GM21390 (cell line): ENCODE measurements at regions not wholly inside any gene's neighbourhood (a gene's known extent, or its start where the extent isn't known, plus 50 kb on each side); places are given as distances from the start of the nearest gene placed in this dataset.
A peak's percentile ranks its signal among the peaks of the same experiment; 100 is the strongest.

ENCODE experiments used
- ATAC-seq: cut with Tn5 transposase; IDR thresholded peaks from one replicate; pipeline ENCODE4 v1.9.1; 2021; ENCODE audit not compliant: unreplicated experiment

DNA sequence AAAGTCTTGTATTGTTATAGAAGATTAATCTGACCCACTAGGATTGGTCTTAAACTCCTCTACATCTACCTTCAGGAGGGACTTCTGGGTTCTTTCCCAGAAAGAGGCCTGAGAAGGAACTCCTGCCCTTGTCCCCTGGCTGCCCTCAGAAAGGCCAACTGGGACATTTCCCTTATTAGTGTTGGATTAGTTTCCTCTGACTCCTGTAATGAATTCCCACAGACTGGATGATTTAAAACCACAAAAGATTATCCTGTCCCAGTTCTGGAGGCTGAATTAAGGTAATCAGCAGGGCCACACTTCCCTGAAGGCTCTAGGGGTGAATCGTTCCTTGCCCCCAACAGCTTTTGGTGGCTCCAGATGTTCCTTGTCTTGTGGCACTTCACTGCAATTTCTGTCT lies 102.8 kb upstream of the NMNAT3 start:
- no peak for ATAC-seq

DNA sequence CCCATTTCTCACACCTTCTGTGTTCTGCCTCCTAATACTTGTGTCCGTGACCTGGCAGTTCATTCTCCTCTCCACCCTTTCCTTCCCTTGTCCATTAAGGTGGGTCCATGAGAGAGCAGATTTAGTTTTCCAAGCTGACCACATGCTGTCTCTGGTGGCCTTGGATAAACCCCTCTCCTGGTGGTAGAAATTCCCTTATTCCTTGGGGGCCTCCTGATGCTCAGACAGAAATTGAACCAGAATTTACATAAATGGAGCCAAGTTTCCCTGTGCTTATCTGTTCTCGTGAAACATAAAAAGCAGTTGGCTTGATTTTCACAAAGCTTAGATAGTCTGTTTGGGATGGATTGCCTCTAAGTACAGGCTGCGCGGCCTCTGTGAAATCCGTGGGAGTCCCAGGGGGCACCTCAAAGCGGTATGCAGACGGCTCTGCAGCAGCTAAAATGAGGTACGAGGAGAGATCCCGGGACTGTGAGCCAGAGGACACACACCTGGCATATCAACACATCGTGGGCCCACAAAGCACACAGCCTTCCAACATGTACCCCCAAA lies 101.0 kb upstream of the NMNAT3 start:
- no peak for ATAC-seq

DNA sequence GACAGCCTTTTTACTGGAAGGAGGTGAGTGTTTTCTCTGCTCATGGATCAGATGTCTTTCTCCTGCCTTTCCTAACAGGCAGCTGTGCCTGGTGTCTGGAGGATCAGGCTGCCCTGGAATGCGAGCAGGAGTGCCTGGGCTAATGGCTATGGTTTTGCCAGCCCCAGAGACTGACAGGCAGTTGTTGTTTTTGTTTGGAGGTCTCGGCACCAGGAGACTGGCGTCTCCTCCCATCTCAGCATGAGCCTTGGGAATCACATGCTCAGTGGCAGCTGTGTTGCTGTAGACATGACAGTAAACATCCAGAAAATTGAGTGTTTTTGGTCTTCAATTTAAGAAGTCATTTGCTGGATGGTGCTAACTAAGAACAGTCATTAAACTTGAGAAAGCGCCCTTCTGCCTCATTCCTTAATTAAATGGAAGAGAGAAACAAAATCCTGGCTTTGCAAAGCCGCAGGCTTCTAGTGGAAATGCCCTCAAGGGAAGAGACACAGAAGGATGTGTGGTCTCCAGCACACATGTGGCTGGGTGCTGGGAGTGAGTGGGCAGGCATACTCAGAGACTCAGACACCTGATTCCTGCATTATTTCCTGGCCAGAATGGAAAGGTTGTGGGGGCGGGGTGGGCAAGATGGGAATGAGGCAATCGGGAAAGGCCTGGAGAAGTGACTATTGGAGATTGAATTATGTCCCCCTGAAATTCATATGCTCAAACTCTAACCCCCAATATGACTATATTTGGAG lies 97.0 kb upstream of the NMNAT3 start:
- ATAC-seq: no peak

DNA sequence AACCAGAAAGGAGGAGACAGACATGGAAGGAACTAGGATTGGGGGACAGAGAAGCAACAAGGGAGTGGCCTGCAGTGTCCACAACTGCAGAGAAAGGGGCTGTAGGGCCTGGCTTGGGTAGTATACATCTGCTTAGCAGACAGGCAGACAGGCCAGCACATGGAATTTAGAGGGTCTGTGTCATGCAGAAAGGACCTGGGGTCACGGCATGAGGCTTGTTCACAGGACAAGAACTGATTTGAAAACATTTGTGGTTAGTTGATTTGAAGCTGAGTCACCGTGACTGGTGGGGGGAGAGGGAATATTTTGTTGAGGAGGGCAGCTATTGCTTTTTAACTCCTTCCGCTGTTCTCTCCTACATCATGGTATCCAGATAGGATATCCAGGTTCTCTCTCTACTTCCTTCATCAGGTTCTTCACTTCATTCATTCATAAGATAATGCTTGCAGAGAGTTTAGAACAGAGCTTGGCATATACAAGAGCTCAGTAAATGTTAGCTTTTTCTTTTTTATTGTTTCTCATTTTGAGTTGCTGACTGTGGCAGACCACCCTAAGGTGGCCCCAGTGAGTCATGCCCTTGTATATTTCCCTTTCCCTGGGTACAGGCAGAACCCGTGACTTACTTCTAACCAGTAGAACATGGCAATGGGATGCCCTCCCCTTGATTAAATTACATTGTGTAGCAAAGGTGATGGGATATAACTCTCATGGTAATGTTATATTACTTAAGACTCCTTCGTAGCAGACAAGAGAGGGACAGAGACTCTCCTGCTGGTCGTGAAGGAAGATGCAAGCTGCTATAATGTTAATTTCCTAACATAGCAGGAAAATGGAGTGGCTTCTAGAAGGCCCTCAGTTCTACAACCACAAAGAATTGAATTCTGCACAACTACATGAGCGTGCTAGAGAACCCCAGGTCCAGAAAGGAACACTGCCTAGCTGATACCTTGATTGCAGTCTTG lies 95.0 kb upstream of the NMNAT3 start:
- ATAC-seq: no peak

DNA sequence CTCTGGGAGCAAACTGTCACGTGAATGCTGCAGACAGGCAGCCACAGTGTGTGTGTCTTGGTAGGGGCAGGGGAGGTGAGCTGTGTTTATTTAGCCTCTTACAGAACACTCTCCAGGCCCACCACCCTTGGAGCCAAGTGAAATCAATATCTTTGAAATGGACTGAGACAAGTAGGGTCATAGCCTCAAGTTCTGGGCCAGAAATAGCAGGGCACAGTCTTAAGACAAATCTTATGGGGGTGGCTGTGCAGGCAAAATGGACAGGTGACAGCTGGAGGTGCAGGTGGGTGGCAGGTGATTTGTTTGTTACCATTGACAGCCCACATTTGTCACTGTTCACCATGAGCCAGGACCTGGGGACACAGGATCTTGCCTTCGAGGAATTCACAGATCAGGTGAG lies 93.6 kb upstream of the NMNAT3 start:
- no peak for ATAC-seq

DNA sequence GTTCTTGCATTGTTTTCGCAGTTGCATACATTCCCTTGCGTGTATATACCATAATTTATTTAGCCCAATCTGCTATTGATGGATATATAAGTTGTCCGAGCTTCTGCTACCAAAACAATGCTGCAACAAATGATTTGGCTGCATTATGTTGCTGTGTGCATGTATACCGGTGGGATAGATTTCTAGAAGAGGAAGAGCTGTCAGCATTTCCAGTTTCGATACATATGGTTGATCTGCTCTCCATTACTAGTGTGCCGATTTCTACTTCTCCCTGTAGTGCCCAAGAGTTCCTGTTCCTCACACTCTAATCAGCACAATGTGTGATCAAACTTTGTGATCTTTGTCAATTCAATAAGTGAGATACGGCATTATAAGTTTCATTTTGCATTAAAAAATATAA lies 92.8 kb upstream of the NMNAT3 start:
- ATAC-seq: no peak

DNA sequence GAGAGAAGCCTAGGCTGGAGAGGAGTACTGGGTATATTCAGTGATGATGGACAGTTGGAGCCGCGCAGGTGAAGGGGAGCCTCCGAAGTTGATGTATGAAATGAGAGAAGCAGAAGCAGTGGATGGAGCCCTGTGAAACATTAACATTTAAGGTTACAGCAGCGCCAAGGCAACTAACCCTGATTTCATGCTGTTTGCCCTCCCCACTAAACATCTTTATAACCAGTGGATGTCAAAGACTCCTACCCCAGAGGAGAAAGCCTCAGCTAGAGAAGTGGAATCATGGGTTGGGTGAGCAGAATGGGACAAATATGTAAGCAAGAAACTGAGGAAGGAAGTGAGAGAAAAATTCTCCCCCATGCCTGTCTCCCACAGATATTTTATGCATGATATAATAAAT lies 92.0 kb upstream of the NMNAT3 start:
- no peak for ATAC-seq

DNA sequence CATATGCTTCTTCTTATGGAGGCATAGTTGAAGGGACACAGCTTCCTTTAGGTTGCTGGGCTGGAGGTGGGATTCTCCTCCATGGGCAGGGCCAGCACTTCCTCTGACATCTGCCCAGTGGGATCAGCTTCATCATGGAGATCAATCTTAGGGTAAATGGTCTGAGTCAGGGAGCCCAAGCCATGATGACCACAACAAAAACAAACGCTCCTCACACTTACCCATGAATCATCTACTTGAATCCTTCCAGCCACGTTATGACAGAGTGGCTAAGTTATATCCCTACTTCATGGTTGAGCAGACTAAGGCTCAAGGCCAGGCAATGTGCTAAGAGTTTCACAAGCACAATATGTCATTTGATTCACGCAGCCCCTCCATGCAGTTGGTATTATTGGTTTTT lies 87.2 kb upstream of the NMNAT3 start:
- ATAC-seq: no peak

DNA sequence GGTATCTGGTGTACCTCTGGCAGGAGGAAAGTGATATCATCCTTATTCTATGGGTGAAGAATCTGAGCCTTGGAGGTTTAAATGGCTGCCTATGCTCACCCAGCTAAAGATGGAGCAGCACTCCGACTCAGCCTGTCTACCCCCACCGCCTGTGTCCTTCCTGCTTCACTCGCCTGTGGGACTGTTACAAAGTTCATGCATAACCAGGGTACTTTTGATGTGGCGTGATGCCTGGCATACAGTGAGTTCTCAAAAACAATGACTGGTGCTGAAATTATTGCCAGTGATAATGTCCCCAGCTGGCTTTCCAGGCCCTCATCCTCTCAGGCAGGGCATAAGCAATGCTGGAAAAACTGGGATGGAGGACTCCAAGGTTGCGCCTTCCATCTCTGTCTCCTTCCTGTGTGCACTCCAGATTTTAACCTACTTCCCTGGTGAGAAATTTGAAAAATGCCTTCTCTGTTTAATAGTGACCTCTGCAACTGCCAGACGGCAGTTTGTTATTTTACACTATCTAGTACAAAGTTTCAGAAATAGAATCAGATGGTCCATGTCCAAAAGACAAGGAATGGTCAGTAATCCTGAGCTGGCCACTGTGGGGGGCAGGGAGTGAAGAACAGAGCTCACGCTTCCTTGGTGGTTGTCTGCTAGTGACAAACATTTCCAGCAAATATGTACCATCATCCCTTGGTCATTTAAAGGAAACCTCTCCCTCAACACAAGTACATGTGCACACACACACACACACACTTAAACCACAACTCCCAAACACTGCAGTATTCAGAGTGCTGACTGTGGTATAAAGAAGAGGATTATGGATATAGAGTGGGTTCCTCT lies 86.5 kb upstream of the NMNAT3 start:
- ATAC-seq: no peak

DNA sequence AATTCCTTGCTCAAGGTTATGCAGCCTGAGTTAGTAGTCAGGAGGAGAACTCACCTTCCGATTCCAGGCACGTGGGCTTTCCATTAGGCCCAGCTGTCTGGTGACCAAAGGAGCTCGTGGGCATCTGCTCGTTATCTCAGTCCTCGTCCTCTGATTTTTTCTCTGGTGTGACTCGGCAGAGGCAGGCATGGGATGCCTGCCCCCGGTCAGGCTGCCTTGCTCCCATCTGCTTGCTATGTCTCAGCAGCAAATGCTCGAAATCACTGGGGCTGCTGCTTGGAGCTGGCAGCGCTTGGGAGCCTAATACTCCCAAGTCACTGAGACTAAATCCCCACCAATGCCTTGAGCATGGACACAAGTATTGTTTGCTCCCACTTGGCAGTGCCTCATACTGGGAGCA lies 84.5 kb upstream of the NMNAT3 start:
- ATAC-seq: no peak

DNA sequence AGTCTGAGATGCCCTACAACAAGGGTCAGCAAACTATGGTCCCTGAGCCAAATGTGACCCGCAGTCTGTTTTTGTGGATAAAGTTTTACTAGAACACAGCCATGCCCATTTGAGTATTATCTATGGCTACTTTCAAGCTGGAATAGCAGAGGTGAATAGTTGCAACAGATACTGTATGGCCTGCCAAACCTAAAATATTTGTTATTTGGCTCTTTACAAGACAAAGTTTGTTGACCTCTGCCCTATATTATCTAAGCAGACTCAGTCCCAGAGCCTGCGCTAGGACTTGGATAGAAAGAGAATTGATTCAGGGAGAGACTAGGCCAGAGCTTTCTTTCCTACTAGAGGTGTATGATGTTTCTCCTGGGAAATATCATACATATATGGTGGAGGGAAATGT lies 81.7 kb upstream of the NMNAT3 start:
- ATAC-seq: no peak

DNA sequence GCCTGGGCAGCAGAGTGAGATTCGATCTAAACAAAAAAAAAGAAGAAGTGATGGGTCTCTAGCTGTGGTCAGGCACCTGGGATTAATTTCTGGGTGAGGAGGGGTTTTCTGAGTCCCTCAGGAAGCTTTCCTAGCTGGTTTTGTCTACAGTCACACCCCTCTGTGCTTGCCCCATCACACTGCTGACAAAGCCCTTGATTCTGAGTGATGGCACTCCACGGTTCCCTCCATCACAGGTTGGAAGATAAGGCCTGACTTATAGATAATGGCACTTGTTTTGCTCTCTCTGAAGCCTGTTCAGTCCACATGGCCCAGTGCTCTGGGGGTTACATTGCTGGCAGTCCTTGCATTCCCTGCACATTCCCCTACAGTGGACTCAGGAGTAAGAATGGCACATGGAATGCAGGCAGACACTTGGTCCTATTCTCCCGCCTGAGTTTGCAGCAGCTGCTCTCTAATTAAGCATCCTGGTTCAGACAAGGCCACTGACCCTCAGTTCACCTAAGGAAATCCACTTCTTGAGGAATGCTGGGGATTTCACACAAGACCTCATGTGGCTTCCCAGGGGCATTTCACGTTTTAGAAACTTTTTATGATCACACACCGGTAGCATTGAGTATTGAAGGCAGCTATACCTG lies 81.0 kb upstream of the NMNAT3 start:
- no peak for ATAC-seq

DNA sequence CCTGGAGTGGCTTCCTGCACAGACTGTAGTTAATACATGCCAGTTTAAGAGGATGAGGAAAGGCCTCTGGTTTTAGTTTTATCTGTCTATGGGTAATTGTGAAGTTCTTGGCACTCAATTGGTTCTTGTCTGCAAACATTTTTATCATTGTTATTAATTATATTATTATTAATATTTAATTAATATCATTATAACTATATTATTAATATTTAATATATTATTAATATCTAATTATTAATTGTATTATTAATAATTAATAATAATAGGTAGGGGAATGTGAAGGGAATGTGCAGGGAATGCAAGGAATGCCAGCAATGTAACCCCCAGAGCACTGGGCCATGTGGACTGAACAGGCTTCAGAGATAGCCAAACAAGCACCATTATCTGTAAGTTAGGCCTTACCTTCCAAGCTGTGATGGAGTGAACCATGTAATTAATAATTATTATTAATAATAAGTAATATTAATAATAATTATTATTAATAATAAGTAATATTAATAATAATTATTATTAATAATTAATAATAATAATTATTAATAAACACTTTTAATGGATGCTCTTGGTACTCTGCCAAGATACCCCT lies 79.8 kb upstream of the NMNAT3 start:
- no peak for ATAC-seq

DNA sequence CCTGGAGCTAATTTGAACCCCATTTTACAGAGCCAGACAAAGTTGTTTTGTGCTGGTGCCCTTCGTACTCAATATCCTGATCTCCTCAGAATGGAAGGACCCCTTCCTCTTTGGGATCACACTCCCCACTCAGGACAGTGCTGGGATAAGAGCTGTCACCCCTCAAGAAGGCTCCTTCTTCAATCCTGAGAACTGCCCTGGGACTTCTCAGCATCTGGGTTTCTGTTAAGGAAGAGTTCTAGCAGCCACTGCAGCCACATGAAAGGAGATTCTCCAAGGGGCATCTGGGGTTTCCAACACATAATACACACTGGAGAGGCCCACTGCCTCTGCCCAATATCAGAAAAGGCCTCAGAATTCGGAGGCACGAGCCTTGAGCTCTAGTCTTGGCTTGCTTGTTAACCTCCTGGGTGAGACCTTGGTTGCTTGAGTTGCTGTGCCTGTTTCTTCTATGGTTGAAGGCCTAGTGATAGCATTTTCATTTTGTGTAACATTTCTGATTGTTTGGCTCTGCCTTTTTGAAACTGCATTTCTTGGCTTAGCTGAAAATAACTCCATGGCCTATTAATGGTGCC lies 78.8 kb upstream of the NMNAT3 start:
- no peak for ATAC-seq

DNA sequence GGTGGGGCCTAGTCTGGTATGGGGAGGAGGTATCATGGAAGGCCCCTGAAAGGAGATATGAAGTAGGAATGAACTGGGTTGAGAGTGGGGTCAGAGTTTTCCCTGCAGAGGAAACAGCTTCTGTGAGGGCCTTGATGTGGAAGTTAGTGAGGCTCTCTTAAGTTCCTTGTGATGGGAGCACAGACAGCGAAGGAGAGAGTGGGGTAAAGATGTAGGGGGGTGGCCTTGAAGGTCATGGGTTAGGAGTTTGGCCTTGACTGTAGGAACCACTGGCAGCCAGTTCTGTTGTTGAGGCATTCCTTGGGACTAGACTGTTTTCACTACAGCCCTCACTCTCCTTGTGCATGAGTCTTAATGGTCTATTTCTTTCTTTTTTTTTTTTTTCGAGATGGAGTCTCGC lies 77.8 kb upstream of the NMNAT3 start:
- no peak for ATAC-seq

DNA sequence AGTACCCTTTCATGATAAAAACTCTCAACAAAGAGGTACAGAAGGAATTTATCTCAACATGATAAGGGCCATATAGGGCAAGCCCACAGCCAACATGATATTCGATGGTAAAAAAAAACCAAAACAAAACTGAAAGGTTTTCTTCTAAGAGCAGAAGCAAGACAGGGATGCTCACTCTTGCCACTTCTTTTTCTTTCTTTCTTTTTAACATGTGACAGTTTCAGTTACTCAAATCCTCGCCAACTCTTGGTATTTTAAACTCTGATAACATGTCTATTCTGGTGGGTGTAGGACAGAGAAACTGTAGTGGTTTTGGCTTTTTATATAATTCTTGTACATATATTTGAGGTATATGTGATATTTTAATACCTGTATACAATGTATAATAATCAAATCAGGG lies 74.0 kb upstream of the NMNAT3 start:
- ATAC-seq: peak; percentile 80

DNA sequence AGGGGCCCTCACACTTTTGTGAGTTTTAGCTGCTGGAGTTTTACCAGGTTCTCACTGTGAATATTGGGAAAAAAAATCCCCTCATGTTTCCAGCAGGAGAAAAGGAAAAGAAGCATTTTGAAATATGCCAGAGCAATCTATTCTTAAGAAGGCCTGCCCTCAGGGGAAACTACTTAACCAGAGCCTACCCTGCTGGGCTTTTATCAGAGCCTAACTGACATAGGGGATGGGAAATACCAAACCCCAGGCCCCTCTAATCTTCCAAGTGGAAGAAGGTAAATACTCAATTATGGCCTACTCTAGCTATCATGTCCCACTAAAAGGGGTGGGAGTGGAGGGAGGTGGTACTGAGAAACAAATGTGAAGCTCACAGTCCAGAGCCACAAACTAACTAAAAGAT lies 68.7 kb upstream of the NMNAT3 start:
- no peak for ATAC-seq

DNA sequence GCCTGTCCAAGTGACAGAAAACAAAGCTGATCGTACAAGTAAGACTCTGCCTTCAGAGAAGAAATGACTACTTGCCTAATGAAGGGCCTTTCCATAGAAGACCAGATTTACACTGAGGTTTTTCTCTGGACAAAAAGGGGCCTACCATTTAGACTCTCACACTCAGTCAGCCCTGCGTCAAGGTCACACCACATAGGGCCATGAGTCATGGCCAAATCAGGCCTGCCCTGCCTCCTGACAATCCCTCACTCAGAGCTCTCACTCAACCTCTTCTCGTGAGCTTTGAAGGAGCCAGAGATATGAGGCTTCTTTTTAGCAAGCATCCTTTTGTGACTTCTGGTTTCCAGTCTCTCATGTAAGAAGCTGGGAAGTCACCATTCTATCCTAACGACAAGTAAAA lies 68.1 kb upstream of the NMNAT3 start:
- ATAC-seq: no peak

DNA sequence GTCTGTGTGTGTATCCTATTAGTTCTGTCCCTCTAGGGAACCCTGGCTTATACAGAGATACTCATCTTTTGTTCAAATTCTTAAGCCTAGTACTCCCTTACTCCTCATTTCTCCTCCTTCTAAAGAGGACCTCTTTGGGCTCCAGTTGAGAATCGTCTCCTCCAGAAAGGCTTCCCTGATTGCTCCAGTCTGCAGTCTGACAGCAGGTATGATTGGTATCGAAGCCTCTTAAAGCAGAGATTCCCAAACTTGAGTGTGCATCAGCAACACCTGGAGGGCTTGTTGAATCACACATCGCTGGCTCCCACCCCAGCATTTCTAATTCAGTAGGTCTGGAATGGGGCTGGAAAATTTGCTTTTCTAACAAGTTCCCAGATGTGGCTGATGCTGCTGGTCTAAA lies 60.9 kb upstream of the NMNAT3 start:
- ATAC-seq: no peak
